Loucy (cell line): ENCODE measurements at regions not wholly inside any gene's neighbourhood (a gene's known extent, or its start where the extent isn't known, plus 50 kb on each side); places are given as distances from the start of the nearest gene placed in this dataset.

Experiments used
- H2AFZ ChIP-seq: fragments of 200-600 bp; sonication (generic); 2 replicates; pipeline ENCODE4 v1.6.0; 2016; ENCODE audit warnings: antibody characterized with exemption, mild to moderate bottlenecking, low read length, moderate library complexity
- H3F3A ChIP-seq: fragments of 200-600 bp; 2 replicates; pipeline ENCODE4 v1.6.0; 2016; ENCODE audit warnings: antibody characterized with exemption, low read depth, mild to moderate bottlenecking
- H3K27me3 ChIP-seq: fragments of 200-600 bp; sonication (generic); 2 replicates; pipeline ENCODE4 v1.6.1; 2014; ENCODE audit warnings: low read length, mild to moderate bottlenecking; ENCODE audit not compliant: insufficient read depth, poor library complexity, severe bottlenecking
- H3K36me3 ChIP-seq: fragments of 200-600 bp; sonication (generic); 2 replicates; pipeline ENCODE4 v1.6.1; 2016; ENCODE audit warnings: low read length; ENCODE audit not compliant: insufficient read depth
- H3K4me1 ChIP-seq: fragments of 200-600 bp; sonication (generic); 2 replicates; pipeline ENCODE4 v1.5.1; 2014; ENCODE audit warnings: low read length, mild to moderate bottlenecking; ENCODE audit not compliant: insufficient read depth, poor library complexity, severe bottlenecking
- H3K4me2 ChIP-seq: fragments of 200-600 bp; sonication (generic); 2 replicates; pipeline ENCODE4 v1.6.0; 2014; ENCODE audit warnings: antibody characterized with exemption, low read length, low read depth, mild to moderate bottlenecking; ENCODE audit not compliant: poor library complexity, severe bottlenecking
- H3K4me3 ChIP-seq: fragments of 200-600 bp; sonication (generic); 2 replicates; pipeline ENCODE4 v1.5.1; 2014; ENCODE audit warnings: low read length, mild to moderate bottlenecking, mixed read lengths; ENCODE audit not compliant: poor library complexity, severe bottlenecking
- H3K79me2 ChIP-seq: fragments of 200-600 bp; sonication (generic); 2 replicates; pipeline ENCODE4 v1.6.1; 2014; ENCODE audit warnings: low read length; ENCODE audit not compliant: insufficient read depth
- H3K9ac ChIP-seq: fragments of 200-600 bp; sonication (generic); 2 replicates; pipeline ENCODE4 v1.6.0; 2014; ENCODE audit warnings: mild to moderate bottlenecking, low read depth, low read length, moderate library complexity; ENCODE audit not compliant: poor library complexity, severe bottlenecking
- H3K9me2 ChIP-seq: fragments of 200-600 bp; sonication (generic); replicated peaks from 2 replicates; pipeline ENCODE4 v1.6.1; 2016; ENCODE audit warnings: low read depth, low read length, mixed read lengths
- H3K9me3 ChIP-seq: fragments of 200-600 bp; sonication (generic); 2 replicates; pipeline ENCODE4 v1.6.1; 2014; ENCODE audit warnings: mild to moderate bottlenecking, antibody characterized with exemption, low read length, low read depth; ENCODE audit not compliant: insufficient read depth
- H4K20me1 ChIP-seq: fragments of 200-600 bp; sonication (generic); 2 replicates; pipeline ENCODE4 v1.6.0; 2014; ENCODE audit warnings: antibody characterized with exemption, low read length, mild to moderate bottlenecking; ENCODE audit not compliant: insufficient read depth, poor library complexity, severe bottlenecking
- CTCF ChIP-seq: fragments of 200-600 bp; sonication (generic); conservative IDR thresholded peaks from 2 replicates; pipeline ENCODE4 v1.5.1; 2014; ENCODE audit warnings: mild to moderate bottlenecking, antibody characterized with exemption, low read length
- EZH2phosphoT487 ChIP-seq: fragments of 200-600 bp; IDR thresholded peaks from 2 replicates; pipeline ENCODE4 v1.6.1; 2018; ENCODE audit warnings: antibody characterized with exemption, mild to moderate bottlenecking, moderate library complexity, borderline replicate concordance

GRCh38 chr11:81515566-81515965 is 1218.1 kb downstream of the FAM181B start:
- H3K36me3 ChIP-seq: no peaks in the 10 kb centered on the region
- no peaks in the 10 kb centered on the region for H3K79me2 ChIP-seq
- H3K4me2 ChIP-seq: no peak overlapping the region
- H3K27me3 ChIP-seq: no peaks in the 10 kb centered on the region
- H4K20me1 ChIP-seq: no peaks in the 10 kb centered on the region
- H2AFZ ChIP-seq: no peak overlapping the region
- no peak overlapping the region for H3K4me3 ChIP-seq
- no peaks in the 10 kb centered on the region for H3K9me3 ChIP-seq
- TF ChIP-seq EZH2phosphoT487 (no peak), CTCF (no peak)
- no peaks in the 10 kb centered on the region for H3K9me2 ChIP-seq
- no peaks in the 10 kb centered on the region for H3K4me1 ChIP-seq
- H3F3A ChIP-seq: no peaks in the 10 kb centered on the region
- H3K9ac ChIP-seq: no peak overlapping the region

- Histone ChIP-seq H3K27me3 (no peaks in the 10 kb centered on the region), H3K4me2 (no peak overlapping the region), H3K4me1 (no peaks in the 10 kb centered on the region), H3K36me3 (no peaks in the 10 kb centered on the region), H3K4me3 (no peak overlapping the region), H3K9ac (no peak overlapping the region), H2AFZ (no peak overlapping the region), H3K79me2 (no peaks in the 10 kb centered on the region), H3K9me2 (no peaks in the 10 kb centered on the region), H4K20me1 (no peaks in the 10 kb centered on the region), H3F3A (no peaks in the 10 kb centered on the region), H3K9me3 (no peaks in the 10 kb centered on the region)
- peak; percentile 79 for TF ChIP-seq CTCF
- TF ChIP-seq EZH2phosphoT487: no peak
Observed at GRCh38 chr11:81497202-81497804, 1236.4 kb downstream of the FAM181B start.

- Histone ChIP-seq H3K27me3 (no peaks in the 10 kb centered on the region), H4K20me1 (no peaks in the 10 kb centered on the region), H3K4me2 (no peak overlapping the region), H3K9me2 (no peaks in the 10 kb centered on the region), H3F3A (no peaks in the 10 kb centered on the region), H3K4me3 (no peak overlapping the region), H3K9ac (no peak overlapping the region), H3K36me3 (no peaks in the 10 kb centered on the region), H3K79me2 (no peaks in the 10 kb centered on the region), H3K9me3 (no peaks in the 10 kb centered on the region), H3K4me1 (no peaks in the 10 kb centered on the region), H2AFZ (no peak overlapping the region)
- TF ChIP-seq CTCF: no peak
Observed at GRCh38 chr11:81496601-81497000, 1237.1 kb downstream of the FAM181B start.
